Calu3 (cell line): ENCODE measurements at regions not wholly inside any gene's neighbourhood (a gene's known extent, or its start where the extent isn't known, plus 50 kb on each side); places are given as distances from the start of the nearest gene placed in this dataset.

Source experiments
- BruUV-seq: library from RNA; stranded (reverse); fragments of 400-500 nt; replicated peaks from 2 replicates; lab custom pipeline; 2021; lab: Mats Ljungman, UMichigan
- CTCF ChIA-PET: fragments of 300-600 bp; sonication (Branson Sonifier 250); formaldehyde crosslinking; loops from one replicate; lab custom pipeline; 2022; ENCODE audit warnings: antibody characterized with exemption; lab: Charles Lee
- DNase-seq: peaks from one replicate; pipeline ENCODE4 v3.0.0; 2022
- H3K27ac Mint-ChIP-seq: one replicate; pipeline ENCODE4 v1.8.0; 2022; ENCODE audit warnings: mixed read lengths; ENCODE audit not compliant: unreplicated experiment
- H3K27me3 Mint-ChIP-seq: one replicate; pipeline ENCODE4 v1.8.0; 2022; ENCODE audit warnings: mixed read lengths; ENCODE audit not compliant: unreplicated experiment
- H3K36me3 Mint-ChIP-seq: one replicate; pipeline ENCODE4 v1.8.0; 2022; ENCODE audit warnings: mild to moderate bottlenecking, moderate library complexity, mixed read lengths; ENCODE audit not compliant: insufficient read depth, unreplicated experiment
- H3K4me1 Mint-ChIP-seq: one replicate; pipeline ENCODE4 v1.8.0; 2022; ENCODE audit warnings: mild to moderate bottlenecking, low read depth, mixed read lengths; ENCODE audit not compliant: unreplicated experiment
- H3K4me3 Mint-ChIP-seq: one replicate; pipeline ENCODE4 v1.8.0; 2022; ENCODE audit warnings: mild to moderate bottlenecking, low read depth, moderate library complexity, mixed read lengths; ENCODE audit not compliant: unreplicated experiment
- H3K9me3 Mint-ChIP-seq: one replicate; pipeline ENCODE4 v1.8.0; 2022; ENCODE audit warnings: low read depth, mixed read lengths; ENCODE audit not compliant: unreplicated experiment
- CTCF ChIP-seq: fragments of 200-600 bp; IDR thresholded peaks from one replicate; pipeline ENCODE4 v1.8.0; 2022; ENCODE audit warnings: antibody characterized with exemption; ENCODE audit not compliant: unreplicated experiment
- intact Hi-C: fragments of 100-400 bp; cut with micrococcal nuclease; formaldehyde crosslinking; loops from one replicate; pipeline ENCODE4 v1.10.0; 2022; ENCODE audit not compliant: unreplicated experiment

GRCh38 chr2:41634686-41635085 lies 413.1 kb upstream of the PKDCC start:
- DNase-seq, result no peak
- no peak overlapping the region for H3K4me3 Mint-ChIP-seq
- no peak overlapping the region for H3K27ac Mint-ChIP-seq
- no peaks in the 10 kb centered on the region for H3K36me3 Mint-ChIP-seq
- intact Hi-C loops, result no loop called here
- H3K4me1 Mint-ChIP-seq, result no peaks in the 10 kb centered on the region
- no peak for TF ChIP-seq CTCF
- H3K9me3 Mint-ChIP-seq, result peaks cover 3% of the 10 kb centered on the region
- CTCF ChIA-PET, result no interaction called here
- H3K27me3 Mint-ChIP-seq, result peaks cover 16% of the 10 kb centered on the region
- no TSS peak for BruUV-seq

DNA sequence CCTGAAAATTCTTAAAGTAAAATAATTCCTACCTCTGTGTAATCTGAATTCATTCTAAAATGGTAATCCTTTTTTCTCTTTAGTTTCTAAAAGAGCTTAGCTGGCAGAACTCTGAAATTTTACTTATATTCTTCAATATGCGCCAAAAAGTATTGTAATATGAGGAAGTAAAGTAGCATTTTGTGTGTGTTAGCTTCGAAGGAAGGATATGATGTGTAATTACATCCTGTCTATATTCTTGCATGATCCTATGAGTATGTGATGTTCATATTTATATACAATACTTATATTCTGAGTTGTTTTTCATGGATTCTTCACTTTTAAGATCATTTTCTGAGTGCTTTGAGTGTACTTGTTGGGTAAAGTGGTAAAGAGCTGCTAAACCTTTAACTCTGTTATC lies 402.9 kb upstream of the PKDCC start:
- Mint-ChIP-seq H3K27ac (no peak overlapping the region), H3K9me3 (no peaks in the 10 kb centered on the region), H3K4me1 (no peaks in the 10 kb centered on the region), H3K4me3 (no peak overlapping the region), H3K27me3 (no peaks in the 10 kb centered on the region), H3K36me3 (no peaks in the 10 kb centered on the region)
- intact Hi-C loops, result no loop called here
- no TSS peak for BruUV-seq
- TF ChIP-seq CTCF, result no peak
- DNase-seq, result no peak
- CTCF ChIA-PET, result no interaction called here

GRCh38 chr2:41647468-41648050 lies 400.3 kb upstream of the PKDCC start:
- DNase-seq, result no peak
- no TSS peak for BruUV-seq
- no peak for TF ChIP-seq CTCF
- intact Hi-C loops, result no loop called here
- H3K4me1 Mint-ChIP-seq, result no peaks in the 10 kb centered on the region
- CTCF ChIA-PET, result interaction anchor here (1.0 kb wide), 1 partner anchor 48 kb away, joined by 3 read pairs; no protein-coding TSS in a partner anchor
- no peaks in the 10 kb centered on the region for H3K9me3 Mint-ChIP-seq
- no peak overlapping the region for H3K27ac Mint-ChIP-seq
- no peaks in the 10 kb centered on the region for H3K27me3 Mint-ChIP-seq
- H3K36me3 Mint-ChIP-seq, result no peaks in the 10 kb centered on the region
- no peak overlapping the region for H3K4me3 Mint-ChIP-seq

- TF ChIP-seq CTCF, result no peak
- no peak overlapping the region for H3K4me3 Mint-ChIP-seq
- no peak for DNase-seq
- CTCF ChIA-PET, result interaction anchor here (1.2 kb wide), 1 partner anchor 61 kb away, joined by 3 read pairs; no protein-coding TSS in a partner anchor
- no TSS peak for BruUV-seq
- H3K9me3 Mint-ChIP-seq, result no peaks in the 10 kb centered on the region
- H3K4me1 Mint-ChIP-seq, result no peaks in the 10 kb centered on the region
- H3K27ac Mint-ChIP-seq, result no peak overlapping the region
- no peaks in the 10 kb centered on the region for H3K36me3 Mint-ChIP-seq
- H3K27me3 Mint-ChIP-seq, result no peaks in the 10 kb centered on the region
- intact Hi-C loops, result no loop called here
Observed at GRCh38 chr2:41657226-41657625, 390.6 kb upstream of the PKDCC start.
